ENCODE measurements at regions not wholly inside any gene's neighbourhood (a gene's known extent, or its start where the extent isn't known, plus 50 kb on each side); places are given as distances from the start of the nearest gene placed in this dataset.

DNA sequence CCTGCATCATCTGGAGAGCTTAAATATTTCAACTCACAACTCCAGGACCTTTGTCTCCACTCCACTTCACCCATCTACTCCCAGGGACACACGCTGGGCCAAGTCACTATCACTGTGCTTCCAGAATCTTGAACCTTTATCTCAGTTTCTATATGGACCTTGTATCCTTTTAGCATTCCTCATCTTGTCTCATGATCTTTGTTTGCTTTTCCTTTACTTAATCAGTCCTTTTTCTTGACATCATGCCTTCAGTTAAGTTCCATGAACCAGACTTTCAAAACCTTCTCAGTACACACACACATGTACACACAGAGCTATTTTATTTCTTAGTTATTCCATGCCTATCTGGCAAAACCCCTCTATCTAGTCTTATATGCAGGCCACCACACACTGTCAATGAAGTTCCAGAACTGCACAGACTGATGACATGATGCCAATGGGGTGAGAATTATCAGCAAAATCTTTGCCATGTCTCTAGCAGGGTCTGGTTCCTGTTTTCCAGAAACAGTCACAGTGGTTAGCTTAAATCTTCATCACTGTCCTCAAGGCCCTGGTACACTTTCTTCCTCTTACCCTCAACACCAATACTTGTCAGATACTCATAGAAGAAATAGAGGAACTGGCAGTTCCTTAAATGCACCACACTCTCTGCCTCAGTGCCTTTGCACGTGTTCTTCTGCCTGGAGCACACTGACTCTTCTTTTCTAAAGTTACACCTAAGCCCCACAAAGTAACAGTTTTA is 77.6 kb upstream of the STARD13 start:
- DNase-seq (ENCODE audit: insufficient read length, low spot score) (no peak), FAIRE-seq (no peak)
- TF ChIP-seq, protein P1, sequence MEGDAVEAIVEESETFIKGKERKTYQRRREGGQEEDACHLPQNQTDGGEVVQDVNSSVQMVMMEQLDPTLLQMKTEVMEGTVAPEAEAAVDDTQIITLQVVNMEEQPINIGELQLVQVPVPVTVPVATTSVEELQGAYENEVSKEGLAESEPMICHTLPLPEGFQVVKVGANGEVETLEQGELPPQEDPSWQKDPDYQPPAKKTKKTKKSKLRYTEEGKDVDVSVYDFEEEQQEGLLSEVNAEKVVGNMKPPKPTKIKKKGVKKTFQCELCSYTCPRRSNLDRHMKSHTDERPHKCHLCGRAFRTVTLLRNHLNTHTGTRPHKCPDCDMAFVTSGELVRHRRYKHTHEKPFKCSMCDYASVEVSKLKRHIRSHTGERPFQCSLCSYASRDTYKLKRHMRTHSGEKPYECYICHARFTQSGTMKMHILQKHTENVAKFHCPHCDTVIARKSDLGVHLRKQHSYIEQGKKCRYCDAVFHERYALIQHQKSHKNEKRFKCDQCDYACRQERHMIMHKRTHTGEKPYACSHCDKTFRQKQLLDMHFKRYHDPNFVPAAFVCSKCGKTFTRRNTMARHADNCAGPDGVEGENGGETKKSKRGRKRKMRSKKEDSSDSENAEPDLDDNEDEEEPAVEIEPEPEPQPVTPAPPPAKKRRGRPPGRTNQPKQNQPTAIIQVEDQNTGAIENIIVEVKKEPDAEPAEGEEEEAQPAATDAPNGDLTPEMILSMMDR (IDR thresholded peaks at IDR 0.05; ENCODE audit: insufficient read depth, missing control alignments) = no peak

DNA sequence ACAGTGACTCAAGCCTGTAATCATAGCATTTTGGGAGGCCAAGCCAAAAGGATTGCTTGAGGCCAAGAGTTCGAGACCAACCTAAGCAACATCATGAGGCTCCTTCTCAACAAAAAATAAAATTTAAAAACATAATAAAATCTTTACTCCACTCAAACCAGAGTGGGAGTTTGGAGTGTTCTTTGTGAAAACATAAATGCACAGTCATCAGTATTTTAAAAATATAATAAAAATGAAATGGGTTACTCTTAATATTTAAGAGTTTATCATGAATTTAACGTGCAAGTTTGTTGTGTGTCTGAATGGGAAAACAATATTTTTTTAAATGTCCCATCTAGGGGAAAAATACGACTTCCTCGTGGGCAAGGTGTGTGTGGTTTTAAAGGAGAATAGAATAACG is 78.6 kb upstream of the STARD13 start:
- no peak for DNase-seq (ENCODE audit: insufficient read length, low spot score)
- TF ChIP-seq, protein P1 (IDR thresholded peaks at IDR 0.05; ENCODE audit: insufficient read depth, missing control alignments) = no peak
- no peak for FAIRE-seq

DNA sequence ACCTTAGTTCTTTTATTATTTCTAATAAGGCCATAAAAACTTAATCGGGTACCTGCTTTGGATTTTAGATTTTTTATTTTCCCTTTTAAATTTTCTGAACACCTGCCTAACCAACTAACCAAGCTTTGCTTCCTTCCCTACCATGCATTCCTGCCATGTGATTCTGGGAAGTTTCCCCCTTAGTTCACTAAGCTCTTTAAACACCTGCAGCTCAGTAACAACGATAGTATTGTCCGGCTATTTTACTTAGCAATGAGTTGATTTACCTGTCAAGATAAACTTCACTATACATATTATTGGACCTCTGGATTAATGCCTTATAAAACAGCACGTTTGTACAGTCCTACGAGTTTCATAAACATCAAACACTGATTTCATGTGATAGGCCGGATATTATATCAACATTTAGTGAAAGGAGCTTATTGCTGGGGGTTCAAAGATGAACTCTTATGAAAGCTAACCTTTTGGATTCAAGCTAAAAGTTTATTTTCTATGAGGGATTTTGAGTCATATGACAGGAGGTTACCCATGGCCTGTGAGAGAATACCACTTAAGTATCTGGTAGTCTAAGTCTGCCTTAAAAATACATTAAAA is 81.0 kb upstream of the STARD13 start:
- DNase-seq (ENCODE audit: insufficient read length, low spot score) (no peak), FAIRE-seq (no peak)
- TF ChIP-seq, protein P1 (IDR thresholded peaks at IDR 0.05; ENCODE audit: insufficient read depth, missing control alignments) = no peak

DNA sequence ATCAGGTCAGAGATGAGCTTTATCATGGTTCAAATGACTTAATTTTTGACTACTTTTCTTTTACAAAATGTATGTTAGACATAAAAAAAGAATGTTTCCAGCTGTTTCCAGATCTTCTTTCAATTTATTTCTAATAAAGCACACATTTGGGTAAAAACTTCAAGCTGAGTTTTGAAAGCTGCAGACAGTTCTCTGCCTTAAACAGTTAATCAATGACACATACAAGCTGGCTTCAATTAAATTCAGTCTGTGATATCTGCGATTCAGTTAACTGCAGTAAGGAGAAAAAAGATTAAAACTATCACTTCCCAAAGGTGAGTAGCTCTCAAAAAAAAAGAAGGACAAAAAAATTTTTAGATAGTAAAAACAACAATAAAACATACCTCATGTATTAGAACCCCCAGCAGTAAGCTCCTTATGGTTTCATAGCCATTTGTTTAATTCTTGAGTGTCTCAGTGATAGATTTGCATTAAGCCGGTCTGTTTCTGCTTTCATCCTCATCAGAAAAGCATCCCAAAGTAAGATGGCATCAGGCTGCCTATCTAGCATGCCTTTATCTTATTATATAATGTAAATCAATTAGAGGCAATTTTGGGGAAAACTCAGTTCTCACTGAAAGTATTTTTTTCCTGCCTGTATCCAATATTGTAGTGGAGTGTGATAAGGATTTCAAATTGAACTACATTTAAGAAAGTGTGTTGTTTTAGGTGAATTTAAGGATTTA is 81.8 kb upstream of the STARD13 start:
- DNase-seq (ENCODE audit: insufficient read length, low spot score) (no peak), FAIRE-seq (no peak)
- TF ChIP-seq, protein P1 (IDR thresholded peaks at IDR 0.05; ENCODE audit: insufficient read depth, missing control alignments) = no peak

DNA sequence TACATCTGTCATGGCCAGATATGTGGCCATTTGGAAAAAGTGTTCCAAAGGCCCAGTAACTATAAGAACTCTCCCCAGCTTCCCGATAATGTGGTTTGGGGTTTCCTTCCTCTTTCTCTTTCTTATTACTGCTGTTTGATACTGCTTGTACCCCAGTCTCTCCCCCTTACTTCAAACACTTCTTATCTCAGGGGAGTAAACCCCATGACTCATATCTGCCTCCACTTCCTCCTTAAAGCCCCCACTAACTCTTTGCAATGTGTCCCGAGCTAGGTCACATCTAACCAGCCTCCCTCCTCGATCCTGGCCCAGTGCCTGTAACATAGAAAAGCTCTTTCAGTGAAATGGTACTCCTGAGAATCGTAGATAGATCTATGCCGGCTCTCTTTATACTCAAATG is 82.4 kb upstream of the STARD13 start:
- DNase-seq (ENCODE audit: insufficient read length, low spot score) = no peak
- FAIRE-seq = no peak
- TF ChIP-seq, protein P1 (IDR thresholded peaks at IDR 0.05; ENCODE audit: insufficient read depth, missing control alignments) = no peak

DNA sequence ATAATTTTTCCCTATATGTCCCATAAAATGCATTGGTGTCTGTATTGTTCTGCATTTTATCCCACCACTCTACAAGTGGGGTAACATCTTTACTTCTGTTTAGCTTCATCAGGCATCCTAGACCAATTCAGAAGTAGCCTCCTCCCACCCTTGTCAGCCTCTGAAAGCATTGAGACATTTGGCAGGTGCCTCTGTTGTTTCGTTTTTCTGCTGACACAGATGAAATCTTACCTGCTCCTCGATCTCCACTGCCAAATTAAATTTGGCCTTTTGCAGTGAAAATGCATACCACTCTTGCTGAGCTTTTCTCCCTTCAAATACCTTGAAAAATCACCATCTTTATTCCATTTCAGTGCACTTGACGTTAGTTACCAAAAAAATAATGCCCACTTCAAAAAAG is 83.5 kb upstream of the STARD13 start:
- TF ChIP-seq, protein P1 (IDR thresholded peaks at IDR 0.05; ENCODE audit: insufficient read depth, missing control alignments) = no peak
- FAIRE-seq = no peak

More for the DNA sequence above, 83.5 kb upstream of the STARD13 start:
- no peak for DNase-seq (ENCODE audit: insufficient read length, low spot score)

Data from D721Med (cell line).